Ramos (cell line): ENCODE measurements at regions not wholly inside any gene's neighbourhood (a gene's known extent, or its start where the extent isn't known, plus 50 kb on each side); places are given as distances from the start of the nearest gene placed in this dataset.

Source experiments
- in situ Hi-C: fragments of 300-500 bp; cut with MboI; formaldehyde crosslinking; loops from one replicate; pipeline ENCODE4 v1.14.3; 2022; ENCODE audit warnings: low sequenced_read_pairs; ENCODE audit not compliant: unreplicated experiment

DNA sequence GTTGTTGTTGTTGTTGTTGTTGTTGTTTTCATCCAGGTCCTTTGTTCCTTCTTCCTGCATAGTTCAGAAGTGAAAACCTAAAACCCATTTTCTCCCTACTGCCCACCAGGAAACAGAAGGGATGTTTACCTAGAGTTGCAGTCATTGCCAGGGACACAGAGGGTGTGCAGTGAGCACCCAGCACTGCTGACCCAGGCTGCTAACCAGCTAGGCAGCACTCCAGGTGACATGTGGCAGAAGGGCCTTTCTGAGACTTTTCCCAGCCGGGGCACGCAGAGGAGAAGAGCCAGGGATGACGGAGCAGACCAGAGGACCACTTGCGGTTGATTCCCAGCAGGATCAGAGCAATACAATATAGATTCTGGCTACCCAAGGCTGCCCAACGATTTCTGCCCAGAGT is 286.3 kb downstream of the BCL11A start:
- in situ Hi-C loops, result no loop called here

DNA sequence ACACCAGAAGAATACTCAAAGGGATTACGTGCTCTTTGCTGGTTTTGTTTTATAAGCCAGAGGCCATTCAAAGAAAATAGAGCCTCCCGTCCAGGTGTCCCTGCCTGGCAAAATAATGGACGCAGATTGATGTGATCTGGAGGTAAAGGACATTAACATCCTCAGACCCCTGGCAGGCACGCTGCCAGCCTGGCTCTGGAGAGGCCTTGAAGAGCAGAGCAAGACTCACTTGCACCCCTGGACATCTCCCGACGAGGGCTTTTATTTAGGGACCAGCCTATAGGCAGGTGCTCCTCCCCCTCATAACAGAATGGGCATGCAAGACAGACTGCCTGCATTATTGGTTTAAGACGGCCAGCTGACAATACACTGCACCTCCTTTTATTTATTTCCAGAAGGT is 291.3 kb downstream of the BCL11A start:
- in situ Hi-C loops, result no loop called here

DNA sequence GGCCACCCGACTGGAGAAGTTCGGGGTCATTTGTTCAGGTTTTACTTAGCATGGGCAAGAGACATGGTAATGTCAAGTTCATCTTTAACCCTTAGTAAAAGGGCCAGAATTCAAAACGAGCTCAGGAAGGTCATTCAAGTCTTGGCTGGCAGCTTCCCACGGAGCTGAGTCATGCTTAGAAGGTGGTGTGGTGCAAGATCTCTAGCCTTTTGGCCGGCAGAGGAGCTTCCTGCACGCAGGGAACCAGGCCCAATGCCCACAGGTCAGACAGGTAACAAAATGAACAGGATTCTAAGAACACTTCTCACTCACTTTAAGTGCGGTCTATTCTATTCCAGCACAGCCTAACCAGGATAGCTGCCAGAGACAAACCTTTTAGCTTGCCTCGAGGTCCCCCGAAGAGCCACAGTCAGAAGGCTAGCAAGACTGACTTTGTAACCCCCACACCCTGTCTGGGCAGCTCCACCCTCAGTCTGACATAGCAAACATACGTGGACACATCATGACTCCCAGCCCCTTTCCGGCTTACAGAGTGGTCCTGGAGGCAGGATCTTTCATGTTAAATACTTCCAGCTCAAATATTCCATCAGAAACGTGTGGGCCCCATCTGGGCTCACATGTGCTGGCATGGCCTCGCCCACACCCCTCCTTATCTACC is 292.7 kb downstream of the BCL11A start:
- in situ Hi-C loops, result no loop called here

DNA sequence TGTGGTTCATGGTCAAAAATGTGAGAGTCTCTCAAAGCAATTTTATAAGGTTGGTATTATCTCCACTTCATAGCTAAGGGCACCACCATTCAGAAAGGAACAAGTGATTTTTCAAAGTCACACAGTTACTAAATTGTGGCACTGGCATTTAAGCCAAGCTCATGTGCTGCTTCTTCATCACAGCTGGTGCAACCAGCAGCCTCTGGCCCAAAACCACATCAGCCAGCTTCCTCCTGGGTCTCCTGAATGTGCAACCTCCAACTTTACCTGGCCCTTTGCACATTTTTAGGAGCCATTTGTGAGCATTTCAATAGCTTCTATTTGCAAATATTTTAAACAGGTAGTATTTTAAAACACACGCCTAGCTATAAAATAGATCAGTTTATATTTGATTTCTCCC is 293.7 kb downstream of the BCL11A start:
- in situ Hi-C loops, result no loop called here

DNA sequence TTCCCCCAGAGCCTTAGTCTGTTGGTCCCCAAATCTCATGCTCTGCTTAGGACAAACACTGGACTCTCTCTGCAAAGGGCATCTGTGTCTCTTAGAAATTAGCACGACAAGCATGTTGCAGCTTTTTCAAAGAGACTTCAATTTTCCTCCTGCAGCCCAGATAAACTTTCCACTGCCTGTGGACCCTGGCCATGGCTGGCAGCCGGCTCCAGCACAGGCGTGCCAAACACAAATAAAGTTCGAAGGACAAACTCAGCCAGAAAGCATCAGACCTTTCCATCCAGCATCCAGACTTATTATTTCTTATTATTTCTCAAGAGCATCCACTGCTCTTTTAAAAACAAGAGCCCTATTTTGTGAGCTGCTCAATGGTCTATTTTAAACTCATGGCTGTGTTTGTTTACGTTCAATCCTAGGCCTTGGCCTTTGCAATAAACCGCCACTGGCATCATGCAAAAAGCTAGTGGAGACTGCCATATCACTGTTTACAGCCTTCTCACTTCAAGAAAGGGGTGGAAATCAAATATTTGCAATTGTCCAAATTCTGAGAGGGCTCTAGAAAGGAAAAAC is 300.8 kb downstream of the BCL11A start:
- in situ Hi-C loops, result no loop called here

DNA sequence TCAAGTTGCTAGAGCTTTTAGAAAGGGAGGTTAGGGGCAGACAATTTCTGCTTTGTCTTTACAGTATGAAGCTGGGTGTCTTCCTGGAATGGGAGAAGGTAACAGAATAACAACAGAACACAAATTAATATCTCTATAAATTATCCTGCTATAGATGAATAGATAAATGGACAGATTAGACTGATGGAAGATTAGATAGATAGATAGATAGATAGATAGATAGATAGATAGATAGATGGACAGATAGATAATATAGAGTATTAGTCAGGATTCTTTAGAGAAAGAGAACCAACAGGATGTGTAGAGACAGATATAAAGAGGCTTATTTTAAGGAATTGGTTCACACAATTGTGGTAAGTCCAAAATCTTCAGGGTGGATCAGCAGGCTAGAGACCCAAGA is 302.2 kb downstream of the BCL11A start:
- in situ Hi-C loops, result no loop called here

DNA sequence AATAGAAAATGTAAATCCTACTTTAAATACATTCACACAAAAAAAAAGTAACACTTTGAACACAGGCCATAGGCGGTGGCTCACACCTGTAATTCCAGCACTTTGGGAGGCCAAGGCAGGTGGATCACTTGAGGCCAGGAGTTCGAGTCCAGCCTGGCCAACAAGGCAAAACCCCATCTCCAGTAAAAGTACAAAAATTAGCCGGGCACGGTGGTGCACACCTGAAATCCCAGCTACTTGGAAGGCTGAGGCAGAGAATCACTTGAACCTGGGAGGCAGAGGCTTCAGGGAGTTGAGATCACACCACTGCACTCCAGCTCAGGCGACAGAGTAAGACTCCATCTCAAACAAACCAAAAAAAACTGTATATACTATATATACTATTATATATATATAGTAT is 303.6 kb downstream of the BCL11A start:
- in situ Hi-C loops, result no loop called here

DNA sequence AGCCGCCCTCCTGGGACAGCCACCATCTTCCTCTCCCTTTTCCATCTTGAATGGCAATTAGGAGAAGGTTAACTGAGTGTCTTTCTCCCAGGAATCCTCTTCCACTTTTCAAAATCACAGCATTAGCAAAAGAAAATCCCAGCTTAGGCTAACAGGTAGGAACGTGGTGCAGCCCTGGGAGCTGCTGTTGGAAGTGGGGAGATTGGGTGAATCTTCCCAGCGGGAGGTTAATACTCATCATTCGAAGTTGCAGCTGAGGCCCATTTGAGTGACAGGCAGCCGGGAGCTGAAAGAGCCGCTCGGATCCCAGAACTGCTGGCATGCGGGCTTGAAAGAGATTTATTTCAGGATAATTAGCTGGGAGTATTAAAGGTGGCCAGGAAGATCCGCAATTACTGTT is 306.0 kb downstream of the BCL11A start:
- in situ Hi-C loops, result no loop called here

DNA sequence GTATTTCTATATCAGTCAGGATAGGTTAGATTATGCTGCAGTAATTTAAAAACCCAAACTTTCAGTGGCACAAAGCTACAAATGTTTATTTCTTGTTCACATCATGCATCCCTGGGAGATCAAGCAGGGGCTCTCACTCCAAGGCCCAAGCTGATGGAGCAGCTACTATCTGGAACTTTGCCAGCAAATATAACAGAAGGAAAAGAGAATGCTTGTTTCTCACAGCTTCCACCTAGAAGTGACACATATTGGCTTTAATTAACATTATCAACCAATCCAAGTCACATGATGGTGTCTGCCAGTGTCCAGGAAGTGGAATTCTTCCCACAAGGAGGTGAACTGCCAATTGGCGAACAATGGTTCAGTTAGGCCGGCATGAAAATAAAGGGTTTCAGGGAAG is 306.9 kb downstream of the BCL11A start:
- in situ Hi-C loops, result no loop called here

DNA sequence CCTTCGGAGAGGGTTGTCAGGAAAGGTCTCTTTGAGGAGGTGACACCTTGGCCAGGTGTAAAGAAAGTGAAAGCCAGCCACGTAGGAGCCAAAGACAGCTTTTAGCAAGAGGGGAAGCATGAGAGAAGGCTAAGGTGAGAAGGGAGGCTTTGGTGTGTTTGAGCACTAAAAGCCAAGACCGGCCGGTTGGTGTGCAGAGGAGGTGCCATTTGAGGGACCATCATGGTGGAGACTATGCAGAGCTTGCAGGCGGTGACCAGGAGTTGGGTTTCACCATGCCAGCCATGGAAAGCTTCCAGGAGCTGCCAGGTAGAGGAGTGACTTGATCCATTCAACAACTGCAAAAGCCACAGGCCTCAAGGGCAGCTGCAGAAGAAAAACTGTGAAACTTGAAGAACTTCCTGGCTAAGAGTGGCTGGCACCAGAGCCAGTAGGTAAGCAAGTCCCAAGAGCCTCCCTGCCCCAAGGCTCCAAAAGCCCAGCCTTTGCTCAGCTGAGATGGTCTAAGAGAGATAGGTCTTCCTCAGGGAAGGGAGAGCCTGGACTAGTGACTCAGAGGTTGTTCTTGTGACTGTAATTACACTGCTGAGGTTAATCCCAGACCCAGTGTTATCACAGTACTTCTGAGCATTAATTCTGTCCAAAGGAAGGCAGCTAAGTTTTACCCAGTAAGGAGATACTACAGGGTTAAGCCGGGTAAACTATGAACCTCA is 319.0 kb downstream of the BCL11A start:
- in situ Hi-C loops, result no loop called here

DNA sequence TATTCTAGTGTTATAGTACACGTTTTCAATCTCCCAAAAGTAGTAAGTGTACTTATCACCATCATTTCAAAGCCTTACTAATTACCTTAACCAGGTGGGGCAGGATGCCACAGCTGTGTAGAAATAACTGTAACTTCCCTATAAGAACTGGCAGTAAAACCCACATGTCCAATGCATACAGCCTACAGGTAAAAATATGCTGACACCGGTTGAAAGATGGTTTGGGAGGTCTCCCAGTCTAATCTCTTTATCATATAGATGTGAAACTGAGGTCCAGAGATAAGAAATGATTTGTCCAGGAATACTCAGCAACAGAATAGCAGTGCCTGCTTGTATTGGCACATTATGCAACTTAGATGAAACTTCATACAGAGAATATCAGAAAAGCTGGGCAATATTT is 322.9 kb downstream of the BCL11A start:
- in situ Hi-C loops, result no loop called here

DNA sequence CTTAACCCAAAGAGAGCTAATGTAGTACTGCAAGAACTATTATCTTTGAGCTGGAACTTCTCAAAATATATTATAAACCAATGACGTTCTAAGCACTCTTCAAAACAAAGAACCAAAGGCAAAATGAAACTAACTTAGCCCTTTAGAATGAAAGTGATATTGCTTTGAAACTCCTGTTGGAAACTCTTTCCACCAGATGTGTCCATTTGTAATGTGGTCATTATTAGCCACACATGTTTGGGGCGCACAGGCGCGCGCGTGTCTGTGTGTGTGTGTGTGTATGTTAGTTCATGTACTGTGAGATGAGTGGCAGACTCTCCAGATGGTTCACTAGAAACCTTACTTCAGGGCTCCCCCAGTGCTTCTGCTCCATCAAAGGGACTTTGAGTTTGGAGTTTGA is 323.4 kb downstream of the BCL11A start:
- in situ Hi-C loops, result no loop called here

DNA sequence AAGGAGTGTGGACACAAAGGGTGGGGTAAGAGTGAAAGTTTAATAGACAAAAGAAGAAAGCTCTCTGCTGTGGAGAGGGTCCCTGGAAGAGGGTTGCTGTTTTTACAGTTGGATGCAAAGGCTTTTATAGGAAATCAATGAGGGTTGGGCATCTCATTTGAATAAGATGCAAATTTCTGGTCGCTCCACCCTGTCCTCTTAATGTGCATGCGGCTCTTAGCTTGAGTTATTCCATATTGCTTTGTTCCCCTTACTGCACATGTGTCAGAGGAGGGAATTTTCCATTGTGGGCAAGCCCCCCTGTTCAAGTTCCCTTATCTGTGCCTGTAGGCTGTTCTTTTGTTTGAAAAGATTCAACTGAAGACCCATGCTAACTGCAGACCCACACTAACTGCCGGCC is 326.5 kb downstream of the BCL11A start:
- in situ Hi-C loops, result no loop called here

DNA sequence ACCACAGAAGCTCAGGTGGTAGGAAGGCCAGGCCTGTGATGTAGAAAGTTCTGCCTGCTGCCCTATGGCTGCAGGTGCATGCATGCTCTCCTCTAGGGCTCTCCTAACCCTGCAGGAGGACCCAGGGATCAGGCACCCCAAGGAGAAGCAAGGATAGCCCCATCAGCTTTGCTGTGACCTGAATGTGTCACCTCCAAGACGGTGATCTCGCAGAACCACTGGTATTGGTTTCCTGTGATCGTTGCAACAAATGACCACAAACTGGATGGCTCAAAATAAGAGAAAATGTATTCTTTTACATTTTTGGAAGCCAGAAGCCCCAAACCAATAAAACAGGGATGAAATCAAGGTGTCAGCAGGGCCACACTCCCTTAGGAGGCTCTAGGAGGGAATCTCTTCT is 327.3 kb downstream of the BCL11A start:
- in situ Hi-C loops, result no loop called here

DNA sequence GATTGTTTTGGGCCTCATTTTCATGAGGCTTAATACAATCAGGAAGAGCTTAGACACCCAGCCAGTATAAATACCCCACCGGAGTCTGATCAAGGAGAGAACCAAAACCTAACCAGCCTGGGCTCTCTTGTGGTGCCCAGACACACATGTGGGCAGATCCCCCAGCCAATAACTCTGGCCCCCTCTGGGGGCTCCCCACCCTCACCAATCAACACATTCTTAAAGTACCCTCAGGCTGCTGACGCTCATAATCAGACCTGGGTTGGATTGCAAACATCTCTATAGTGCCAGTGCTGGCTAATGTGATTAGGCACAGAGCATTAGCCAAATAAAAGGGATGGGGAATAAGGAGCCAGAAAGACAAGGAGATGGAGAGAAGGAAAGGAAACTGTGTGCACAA is 329.6 kb downstream of the BCL11A start:
- in situ Hi-C loops, result no loop called here

DNA sequence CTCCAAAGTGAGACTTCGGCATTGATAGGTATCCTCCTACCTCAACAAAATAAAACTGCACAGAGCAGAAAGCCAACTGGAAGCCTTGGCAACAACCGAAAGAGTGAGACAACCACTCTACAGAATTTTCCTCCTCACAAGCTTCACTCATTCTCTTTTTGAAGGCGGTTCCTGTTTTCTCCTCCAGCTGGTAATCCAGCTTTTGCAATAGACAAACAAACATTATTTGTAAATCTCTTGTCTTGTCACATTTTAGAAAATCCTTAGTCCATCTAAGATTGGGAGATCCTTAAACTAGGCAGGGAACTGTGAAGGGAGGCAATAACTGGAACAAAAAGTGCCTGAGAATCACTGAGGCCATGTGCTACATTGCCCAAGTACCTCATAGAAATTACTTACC is 332.4 kb downstream of the BCL11A start:
- in situ Hi-C loops, result no loop called here

DNA sequence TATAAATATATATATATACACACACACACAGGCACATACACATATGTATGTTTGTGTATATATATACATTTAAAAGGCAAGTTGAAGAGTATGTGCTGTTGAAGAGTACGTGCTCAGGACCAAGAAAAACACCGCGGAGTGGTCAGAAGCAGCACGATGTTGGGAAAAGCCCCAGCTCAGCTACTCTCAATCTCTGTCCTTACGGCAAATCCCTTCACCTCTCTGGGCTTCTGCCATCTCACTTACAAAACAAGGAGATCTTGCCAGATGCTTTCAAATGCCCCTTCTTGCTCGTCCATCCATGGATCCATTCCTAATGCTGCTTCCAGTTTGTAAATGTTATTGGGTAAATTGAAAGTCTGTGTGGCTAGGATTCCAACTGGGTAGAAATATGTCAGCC is 333.9 kb downstream of the BCL11A start:
- in situ Hi-C loops, result no loop called here

DNA sequence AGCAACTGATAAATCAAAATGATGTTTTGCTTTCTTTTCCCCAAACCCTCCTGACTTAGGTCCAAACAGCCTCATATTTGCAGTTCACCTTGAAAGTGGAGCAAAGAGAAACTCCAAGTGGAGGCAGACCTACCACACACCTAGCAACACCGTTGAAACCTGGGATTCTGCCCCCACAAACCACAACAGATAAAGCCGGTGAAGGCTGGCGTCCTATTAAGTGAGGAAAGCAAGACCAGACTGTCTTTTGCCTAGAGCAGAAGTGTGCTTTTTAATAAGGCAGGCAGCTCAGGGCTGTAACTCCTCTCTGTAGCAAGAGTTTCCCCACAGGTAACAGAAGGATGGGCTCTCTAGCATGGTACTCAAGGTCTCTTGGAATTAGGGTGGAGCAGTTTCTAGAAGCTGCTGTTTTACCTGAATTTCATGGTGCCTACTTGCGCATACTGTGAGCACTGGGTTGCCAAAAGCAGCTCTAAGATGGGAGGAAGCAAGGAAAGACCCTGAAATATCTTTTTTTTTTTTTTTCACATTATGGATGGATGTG is 336.9 kb downstream of the BCL11A start:
- in situ Hi-C loops, result no loop called here

DNA sequence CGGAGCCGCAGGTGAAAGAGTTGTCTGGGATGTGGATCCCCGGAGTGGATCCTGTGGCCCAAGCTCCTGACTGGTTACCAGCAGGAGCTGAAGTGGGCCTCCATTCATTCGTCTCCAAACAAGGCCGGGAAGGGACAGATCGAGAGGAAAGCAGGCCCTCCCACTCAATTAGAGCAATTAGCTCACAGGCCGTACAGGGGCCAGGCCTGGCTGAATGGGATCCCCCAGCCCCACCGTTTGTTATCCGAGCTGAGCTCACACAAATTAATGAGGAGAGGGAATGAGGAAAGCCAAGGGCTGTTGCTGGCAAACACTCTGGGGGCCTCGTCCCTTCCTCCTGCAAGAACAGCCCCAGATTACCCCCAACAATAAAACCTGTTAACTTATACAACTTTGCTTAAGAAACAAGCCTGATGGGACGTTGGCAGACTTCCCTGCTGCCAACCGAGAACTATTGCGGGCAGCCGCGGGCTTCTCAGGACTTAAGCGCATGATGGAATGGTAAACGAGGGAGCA is 338.0 kb downstream of the BCL11A start:
- in situ Hi-C loops, result no loop called here

DNA sequence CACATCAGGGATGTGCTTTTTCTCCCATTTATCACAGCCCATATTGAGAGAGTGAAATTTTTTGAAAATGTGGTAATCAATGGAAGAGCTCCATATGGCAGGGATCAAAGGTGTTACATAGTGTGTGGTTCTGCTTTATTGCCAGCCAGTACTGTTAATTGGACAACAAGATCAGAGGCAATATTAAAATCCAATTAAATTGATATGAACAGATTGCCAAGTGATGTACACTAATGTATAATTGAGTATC is 338.9 kb downstream of the BCL11A start:
- in situ Hi-C loops, result no loop called here

DNA sequence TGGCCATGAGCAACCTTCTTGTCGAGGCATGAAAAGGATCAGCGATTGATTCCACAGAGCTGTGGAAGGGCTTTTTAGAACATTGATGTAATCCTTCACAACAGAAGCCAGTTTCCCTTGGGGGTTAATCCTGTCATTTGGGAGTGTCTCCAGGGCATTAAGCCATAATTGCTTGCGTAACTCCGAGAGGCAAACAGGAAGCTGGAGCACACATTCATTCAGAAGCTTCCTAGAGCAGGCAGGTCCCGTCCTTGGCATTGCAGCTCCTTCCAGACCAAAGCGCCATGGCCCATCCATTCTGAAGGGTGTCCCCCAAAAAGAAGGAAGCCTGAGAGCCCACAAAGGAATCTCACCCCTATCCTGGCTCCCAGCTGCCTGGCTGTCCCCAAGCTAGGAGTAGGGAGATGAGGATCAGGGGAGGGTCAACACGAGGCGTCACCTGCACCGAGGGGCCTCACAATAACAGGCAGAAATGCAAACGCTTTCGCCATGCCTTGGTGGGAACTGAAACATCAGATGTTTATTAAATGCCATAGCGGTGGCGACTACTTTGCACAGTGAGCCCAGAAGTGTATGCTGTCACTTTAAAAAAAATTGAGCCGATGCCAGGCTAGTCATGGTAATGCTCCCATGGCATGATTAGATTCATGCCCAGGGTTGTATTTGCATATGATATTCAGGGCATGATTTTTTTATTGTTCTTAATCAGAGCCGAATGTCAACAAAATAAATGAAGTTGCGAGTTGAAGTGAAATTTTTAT is 339.4 kb downstream of the BCL11A start:
- in situ Hi-C loops, result no loop called here
